Gastroesophageal sphincter (tissue), 3 donors: ENCODE measurements at regions not wholly inside any gene's neighbourhood (a gene's known extent, or its start where the extent isn't known, plus 50 kb on each side); places are given as distances from the start of the nearest gene placed in this dataset.

Experiments
- CTCF ChIP-seq, 4 experiments: fragments of 200-600 bp in 2 of 4; fragments of 450-650 bp in 2 of 4; sonication (generic) in 1 of 4; IDR thresholded peaks; one replicate each; pipeline ENCODE4 v1.5.1; 2017 to 2019; ENCODE audit warnings: antibody characterized with exemption in 4 of 4, mild to moderate bottlenecking in 2 of 4, moderate library complexity in 2 of 4
- EP300 ChIP-seq: sonication (generic); formaldehyde crosslinking; IDR thresholded peaks from one replicate; pipeline ENCODE4 v1.6.1; 2017; ENCODE audit warnings: antibody characterized with exemption, mild to moderate bottlenecking
- POLR2A ChIP-seq, 2 donors: fragments of 450-650 bp; IDR thresholded peaks; one replicate each; pipeline ENCODE4 v1.6.1; 2017; ENCODE audit warnings: antibody characterized with exemption in 2 of 2, mild to moderate bottlenecking in 2 of 2, moderate library complexity in 1 of 2
- POLR2AphosphoS5 ChIP-seq: sonication (generic); formaldehyde crosslinking; IDR thresholded peaks from one replicate; pipeline ENCODE4 v1.6.1; 2017; ENCODE audit warnings: antibody characterized with exemption

- no peak for TF ChIP-seq CTCF (IDR thresholded peaks at IDR 0.05)
- TF ChIP-seq EP300 = no peak
- no peak for TF ChIP-seq POLR2A (IDR thresholded peaks at IDR 0.05)
- TF ChIP-seq POLR2AphosphoS5 = no peak
Observed at GRCh38 chr3:35446896-35447295, 192.4 kb upstream of the ARPP21 start.
